ENCODE measurements at regions not wholly inside any gene's neighbourhood (a gene's known extent, or its start where the extent isn't known, plus 50 kb on each side); places are given as distances from the start of the nearest gene placed in this dataset.

DNA sequence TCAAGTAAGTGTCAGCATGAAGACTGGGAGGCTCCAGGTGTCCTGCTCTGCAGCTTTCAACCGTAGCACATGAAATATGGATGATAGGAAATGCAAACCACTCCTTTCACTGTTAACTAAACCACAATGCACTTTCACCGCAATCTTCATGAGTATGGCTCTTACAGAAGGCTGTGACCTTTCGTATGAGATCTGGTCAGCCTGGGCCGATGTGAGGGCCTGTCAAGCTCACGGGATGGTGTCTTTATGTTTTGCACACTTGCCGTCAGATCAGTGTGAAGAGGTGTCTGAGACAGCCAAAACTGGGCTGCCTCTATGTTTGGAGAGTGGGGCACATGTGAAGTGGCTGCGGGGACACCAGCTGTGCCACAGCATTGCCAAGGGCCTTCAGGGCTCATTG, 62.8 kb upstream of the AFF3 start:
- TF ChIP-seq CTCF (IDR thresholded peaks at IDR 0.05) (no peak), POLR2A (IDR thresholded peaks at IDR 0.05) (no peak)
